ENCODE measurements at regions not wholly inside any gene's neighbourhood (a gene's known extent, or its start where the extent isn't known, plus 50 kb on each side); places are given as distances from the start of the nearest gene placed in this dataset.

DNA sequence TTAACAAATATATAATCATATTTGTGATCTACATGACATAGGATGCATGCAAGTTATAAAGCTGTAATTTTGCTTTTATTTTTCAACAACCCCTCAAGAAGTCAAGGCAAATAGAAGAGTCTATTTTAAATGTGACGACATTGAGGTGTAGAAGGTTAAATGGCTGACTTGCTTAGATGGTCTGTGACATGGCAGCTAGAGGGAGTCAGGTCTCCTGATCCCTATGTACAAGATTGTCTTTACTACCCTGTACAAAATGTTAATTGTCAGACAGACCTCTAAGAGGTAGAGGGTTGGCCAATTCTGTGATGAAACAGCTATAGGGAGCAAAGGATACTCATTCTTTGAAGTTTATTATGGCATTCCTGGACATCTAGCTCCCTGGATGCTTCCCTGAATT is 380.9 kb upstream of the MEF2C start:
- WGBS, 2 experiments (ENCODE audit: low coverage in 1 of 2, low lambda C conversion rate in 2 of 2, missing lambda C conversion rate in 2 of 2), result 91 to 93% methylated on average over 1 of the region's 1 CpG
- no peak for DNase-seq
- Histone ChIP-seq H3K9me2 (ENCODE audit: insufficient read depth) (no peaks in the 10 kb centered on the region), H3K9ac (no peak overlapping the region), H3K4me2 (ENCODE audit: unreplicated experiment) (no peak overlapping the region), H3K4me3 (no peak overlapping the region), H3K4me1 (ENCODE audit: insufficient read depth) (peaks cover 15% of the 10 kb centered on the region), H3K27ac (no peak overlapping the region), H4K20me1 (ENCODE audit: insufficient read depth) (no peaks in the 10 kb centered on the region), H3F3A (ENCODE audit: insufficient read depth) (peaks cover 12% of the 10 kb centered on the region; the same call in 1 of the 2 replicates), H3K36me3 (ENCODE audit: low read depth) (no peaks in the 10 kb centered on the region), H2AFZ (no peak overlapping the region), H3K9me3 (ENCODE audit: low read depth) (no peaks in the 10 kb centered on the region), H3K79me2 (ENCODE audit: insufficient read depth) (no peaks in the 10 kb centered on the region), H3K27me3 (replicated peaks; ENCODE audit: insufficient read depth) (no peaks in the 10 kb centered on the region)
- TF ChIP-seq EZH2 (IDR thresholded peaks at IDR 0.05; ENCODE audit: insufficient read depth, poor library complexity, severe bottlenecking) (no peak), EZH2phosphoT487 (IDR thresholded peaks at IDR 0.05; ENCODE audit: insufficient read depth, low read depth) (no peak)
- in situ Hi-C loops (cut with MboI), result no loop called here

DNA sequence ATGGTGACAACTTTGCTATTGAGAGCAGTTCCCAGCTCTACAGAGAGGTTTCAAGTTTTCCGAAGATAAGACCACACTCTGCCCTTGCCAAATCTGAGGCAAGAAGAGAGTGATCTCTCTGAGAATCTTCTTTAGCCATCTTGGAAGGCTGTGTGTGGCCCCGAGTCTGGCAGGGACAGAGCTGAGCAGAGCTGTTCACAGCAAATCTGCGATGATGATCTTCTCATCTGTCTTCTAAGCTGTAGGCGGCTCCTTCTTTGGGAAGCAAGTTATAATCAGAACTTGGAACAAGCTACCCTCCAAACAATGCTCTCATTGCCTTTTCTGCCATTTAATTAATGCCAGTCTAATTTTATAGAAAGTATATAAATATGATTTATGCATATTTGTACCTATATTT is 379.0 kb upstream of the MEF2C start:
- H3K9me2 ChIP-seq (ENCODE audit: insufficient read depth), result no peaks in the 10 kb centered on the region
- in situ Hi-C loops (cut with MboI), result no loop called here
- no peaks in the 10 kb centered on the region for H3K36me3 ChIP-seq (ENCODE audit: low read depth)
- TF ChIP-seq EZH2phosphoT487 (IDR thresholded peaks at IDR 0.05; ENCODE audit: insufficient read depth, low read depth), result no peak
- no peak for TF ChIP-seq EZH2 (IDR thresholded peaks at IDR 0.05; ENCODE audit: insufficient read depth, poor library complexity, severe bottlenecking)
- H3K79me2 ChIP-seq (ENCODE audit: insufficient read depth), result no peaks in the 10 kb centered on the region
- 78 to 84% methylated on average over 4 of the region's 4 CpGs for WGBS, 2 experiments (ENCODE audit: low coverage in 1 of 2, low lambda C conversion rate in 2 of 2, missing lambda C conversion rate in 2 of 2)
- no peak overlapping the region for H3K4me3 ChIP-seq
- no peaks in the 10 kb centered on the region for H3K27me3 ChIP-seq (replicated peaks; ENCODE audit: insufficient read depth)
- no peaks in the 10 kb centered on the region for H4K20me1 ChIP-seq (ENCODE audit: insufficient read depth)
- H3K9me3 ChIP-seq (ENCODE audit: low read depth), result no peaks in the 10 kb centered on the region
- H3K27ac ChIP-seq, result no peak overlapping the region
- no peak overlapping the region for H3K4me2 ChIP-seq (ENCODE audit: unreplicated experiment)
- peaks cover 15% of the 10 kb centered on the region for H3K4me1 ChIP-seq (ENCODE audit: insufficient read depth)
- peaks cover 12% of the 10 kb centered on the region; the same call in 1 of the 2 replicates for H3F3A ChIP-seq (ENCODE audit: insufficient read depth)
- H3K9ac ChIP-seq, result no peak overlapping the region
- DNase-seq, result no peak
- H2AFZ ChIP-seq, result no peak overlapping the region

DNA sequence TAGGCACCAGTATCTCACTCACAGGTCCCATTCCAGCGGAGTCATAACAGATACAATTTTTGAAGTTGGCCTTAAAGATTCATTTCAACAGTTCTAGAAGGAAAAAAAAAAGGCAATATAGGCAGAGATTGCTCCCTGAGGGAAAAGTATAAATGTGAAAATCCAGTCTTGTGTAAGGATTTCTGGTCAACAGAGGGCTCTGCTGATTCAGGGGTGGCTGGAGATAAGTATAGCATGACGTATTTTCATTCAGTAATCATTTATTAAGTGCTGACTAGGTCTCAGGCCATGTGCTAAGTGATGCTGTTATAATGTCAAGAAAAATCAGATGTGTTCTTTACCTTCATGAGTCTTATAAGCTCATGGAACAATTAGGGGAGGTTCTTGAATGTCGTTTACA is 377.3 kb upstream of the MEF2C start:
- Histone ChIP-seq H3F3A (ENCODE audit: insufficient read depth) (peaks cover 4% of the 10 kb centered on the region; the same call in 1 of the 2 replicates), H3K9ac (no peak overlapping the region), H3K4me2 (ENCODE audit: unreplicated experiment) (no peak overlapping the region), H3K4me3 (no peak overlapping the region), H3K27me3 (replicated peaks; ENCODE audit: insufficient read depth) (no peaks in the 10 kb centered on the region), H3K9me3 (ENCODE audit: low read depth) (no peaks in the 10 kb centered on the region), H3K27ac (no peak overlapping the region), H3K4me1 (ENCODE audit: insufficient read depth) (peaks cover 6% of the 10 kb centered on the region), H4K20me1 (ENCODE audit: insufficient read depth) (no peaks in the 10 kb centered on the region), H3K36me3 (ENCODE audit: low read depth) (no peaks in the 10 kb centered on the region), H3K79me2 (ENCODE audit: insufficient read depth) (no peaks in the 10 kb centered on the region), H2AFZ (no peak overlapping the region), H3K9me2 (ENCODE audit: insufficient read depth) (no peaks in the 10 kb centered on the region)
- peak; percentile 11 for DNase-seq
- TF ChIP-seq EZH2 (IDR thresholded peaks at IDR 0.05; ENCODE audit: insufficient read depth, poor library complexity, severe bottlenecking), result no peak
- no peak for TF ChIP-seq EZH2phosphoT487 (IDR thresholded peaks at IDR 0.05; ENCODE audit: insufficient read depth, low read depth)
- in situ Hi-C loops (cut with MboI), result no loop called here
- WGBS, 2 experiments (ENCODE audit: low coverage in 1 of 2, low lambda C conversion rate in 2 of 2, missing lambda C conversion rate in 2 of 2), result 74 to 80% methylated on average over 3 of the region's 3 CpGs

DNA sequence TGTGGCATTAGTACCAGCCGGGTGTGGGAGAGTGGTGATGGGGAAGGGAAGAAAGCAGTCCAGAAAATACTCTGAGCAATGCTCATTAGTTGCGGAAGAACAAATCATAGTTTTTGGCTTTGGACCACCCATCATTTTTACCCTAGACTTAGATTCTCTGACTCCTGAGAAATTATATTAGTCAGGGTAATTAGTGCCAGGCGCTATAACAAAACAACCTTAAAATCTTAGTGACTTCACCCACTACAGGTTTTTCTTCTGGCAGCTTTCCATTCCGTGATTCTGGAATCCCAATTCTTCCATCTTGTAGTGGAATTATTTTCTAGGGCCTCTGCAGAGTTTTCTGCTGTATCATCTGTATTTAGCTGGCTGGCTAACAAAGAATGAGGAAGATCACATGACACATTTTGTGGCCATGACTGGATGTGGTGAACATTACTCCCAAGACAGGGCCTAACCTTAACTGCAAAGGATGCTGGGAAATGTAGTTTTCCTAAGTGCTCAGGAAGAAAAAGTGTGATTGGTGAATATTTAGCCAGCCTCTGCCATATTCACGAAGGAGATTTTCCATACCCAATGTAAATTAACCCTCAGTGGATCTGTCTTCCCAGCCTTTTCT is 373.0 kb upstream of the MEF2C start:
- H3F3A ChIP-seq (ENCODE audit: insufficient read depth), result no peaks in the 10 kb centered on the region
- H3K27me3 ChIP-seq (replicated peaks; ENCODE audit: insufficient read depth), result no peaks in the 10 kb centered on the region
- no peak overlapping the region for H3K4me2 ChIP-seq (ENCODE audit: unreplicated experiment)
- no peaks in the 10 kb centered on the region for H3K9me3 ChIP-seq (ENCODE audit: low read depth)
- no peak overlapping the region for H3K9ac ChIP-seq
- H3K79me2 ChIP-seq (ENCODE audit: insufficient read depth), result no peaks in the 10 kb centered on the region
- H2AFZ ChIP-seq, result no peak overlapping the region
- DNase-seq, result peak; percentile 72
- TF ChIP-seq EZH2 (IDR thresholded peaks at IDR 0.05; ENCODE audit: insufficient read depth, poor library complexity, severe bottlenecking) (no peak), EZH2phosphoT487 (IDR thresholded peaks at IDR 0.05; ENCODE audit: insufficient read depth, low read depth) (no peak)
- no peaks in the 10 kb centered on the region for H3K36me3 ChIP-seq (ENCODE audit: low read depth)
- in situ Hi-C loops (cut with MboI), result no loop called here
- no peak overlapping the region for H3K27ac ChIP-seq
- no peak overlapping the region for H3K4me3 ChIP-seq
- H4K20me1 ChIP-seq (ENCODE audit: insufficient read depth), result no peaks in the 10 kb centered on the region
- 95 to 99% methylated on average over 5 of the region's 5 CpGs for WGBS, 2 experiments (ENCODE audit: low coverage in 1 of 2, low lambda C conversion rate in 2 of 2, missing lambda C conversion rate in 2 of 2)
- no peaks in the 10 kb centered on the region for H3K9me2 ChIP-seq (ENCODE audit: insufficient read depth)
- H3K4me1 ChIP-seq (ENCODE audit: insufficient read depth), result 0 out of 2 replicates have a peak, but pooled peaks cover 7% of the 10 kb centered on the region
